K562 (cell line): ENCODE measurements at regions not wholly inside any gene's neighbourhood (a gene's known extent, or its start where the extent isn't known, plus 50 kb on each side); places are given as distances from the start of the nearest gene placed in this dataset.

ENCODE experiments used
- CBX3 ChIP-seq, 2 experiments: IDR thresholded peaks; 1 replicate in 1 of 2; 2 replicates in 1 of 2; pipeline ENCODE4 v1.6.1; 2012; ENCODE audit warnings: inconsistent platforms in 2 of 2, low read length in 2 of 2, borderline replicate concordance in 1 of 2, control low read depth in 1 of 2
- CXXC5 ChIP-seq: fragments of 250-450 bp; sonication (Bioruptor Pico); IDR thresholded peaks from 2 replicates; pipeline ENCODE4 v1.8.0; 2022; ENCODE audit warnings: inconsistent platforms, mild to moderate bottlenecking, moderate library complexity
- FOSL1 ChIP-seq: fragments of 200-800 bp; sonication (Bioruptor generic); conservative IDR thresholded peaks from 2 replicates; pipeline ENCODE4 v1.6.1; 2016; ENCODE audit warnings: missing genetic modification characterization, missing compliant biosample characterization
- KDM5B ChIP-seq: fragments of 200-600 bp; sonication (generic); IDR thresholded peaks from 2 replicates; pipeline ENCODE4 v1.6.1; 2012; ENCODE audit warnings: low read depth, mild to moderate bottlenecking, moderate library complexity, low read length, control low read depth, inconsistent platforms; ENCODE audit not compliant: insufficient replicate concordance
- MTA1 ChIP-seq: fragments of 450-650 bp; IDR thresholded peaks from 2 replicates; pipeline ENCODE4 v1.6.1; 2017; ENCODE audit warnings: borderline replicate concordance
- NFIC ChIP-seq: fragments of 450-650 bp; IDR thresholded peaks from 2 replicates; pipeline ENCODE4 v1.6.1; 2017; ENCODE audit warnings: mild to moderate bottlenecking, inconsistent platforms
- NFRKB ChIP-seq: fragments of 450-650 bp; IDR thresholded peaks from 2 replicates; pipeline ENCODE4 v1.6.1; 2016; ENCODE audit warnings: low read depth
- POLR2AphosphoS2 ChIP-seq: IDR thresholded peaks from 2 replicates; pipeline ENCODE4 v1.6.1; 2012; ENCODE audit warnings: low read length, improper control_type of control experiment
- PTBP1 ChIP-seq: fragments of 200-400 bp; formaldehyde crosslinking; IDR thresholded peaks from 2 replicates; pipeline ENCODE4 v1.6.1; 2017; ENCODE audit warnings: low read depth, low read length
- RFX7 ChIP-seq: fragments of 250-450 bp; sonication (Bioruptor Pico); IDR thresholded peaks from 2 replicates; pipeline ENCODE4 v1.5.1; 2021; ENCODE audit warnings: mild to moderate bottlenecking
- SFPQ ChIP-seq: fragments of 200-400 bp; formaldehyde crosslinking; IDR thresholded peaks from 2 replicates; pipeline ENCODE4 v1.6.1; 2017; ENCODE audit warnings: mild to moderate bottlenecking, low read depth, low read length, moderate library complexity
- TAL1 ChIP-seq: fragments of 450-650 bp; IDR thresholded peaks from 2 replicates; pipeline ENCODE4 v1.6.1; 2016; ENCODE audit warnings: mild to moderate bottlenecking
- THRA ChIP-seq: fragments of 450-650 bp; IDR thresholded peaks from 2 replicates; pipeline ENCODE4 v1.6.1; 2017; ENCODE audit warnings: mild to moderate bottlenecking, moderate library complexity
- U2AF2 ChIP-seq: fragments of 200-400 bp; formaldehyde crosslinking; optimal IDR thresholded peaks from 2 replicates; pipeline ENCODE3; 2017; ENCODE audit warnings: low read depth, mild to moderate bottlenecking, low read length
- ZNF224 ChIP-seq: sonication (generic); formaldehyde crosslinking; IDR thresholded peaks from 2 replicates; pipeline ENCODE4 v1.8.0; 2022; ENCODE audit warnings: mild to moderate bottlenecking, missing genetic modification reagents
- ZNF24 ChIP-seq: fragments of 450-650 bp; IDR thresholded peaks from 2 replicates; pipeline ENCODE4 v1.6.1; 2016
- ZNF274 ChIP-seq: IDR thresholded peaks from 2 replicates; pipeline ENCODE4 v1.6.1; 2011; ENCODE audit warnings: low read depth, mild to moderate bottlenecking, low read length, moderate library complexity, borderline replicate concordance
- ZNF609 ChIP-seq: sonication (generic); formaldehyde crosslinking; IDR thresholded peaks from 2 replicates; pipeline ENCODE4 v1.8.1; 2023; ENCODE audit warnings: missing genetic modification reagents, mild to moderate bottlenecking, borderline replicate concordance
- ZNF740 ChIP-seq, 3 experiments: fragments of 200-800 bp in 1 of 3; sonication (Bioruptor generic) in 1 of 3; sonication (generic) in 1 of 3; formaldehyde crosslinking in 1 of 3; IDR thresholded peaks; 2 replicates each; pipeline versions ENCODE4 v1.6.1 to v1.8.0; 2016 to 2022; ENCODE audit warnings: mild to moderate bottlenecking in 2 of 3, missing compliant biosample characterization in 2 of 3, missing genetic modification characterization in 2 of 3, missing genetic modification reagents in 1 of 3

GRCh38 chr1:95179205-95179986 is 54.6 kb upstream of the RWDD3 start (continued):
- no peak for TF ChIP-seq ZNF609 (CRISPR knock-in tag)
- TF ChIP-seq KDM5B, result no peak
- no peak for TF ChIP-seq THRA
- no peak for TF ChIP-seq ZNF24
- TF ChIP-seq ZNF274, result no peak
- no peak for TF ChIP-seq NFRKB
- TF ChIP-seq CXXC5 (CRISPR knock-in tag), result peak; percentile 51
- TF ChIP-seq CBX3 (IDR thresholded peaks at IDR 0.05; ENCODE audit: borderline replicate concordance in 1 of 2, low read length in 2 of 2), result peak in 1 of 2 experiments; percentile 63; a peak in 1 of 3 replicates
- no peak for TF ChIP-seq SFPQ
- peak; percentile 95 for TF ChIP-seq TAL1
- no peak for TF ChIP-seq ZNF740 (CRISPR knock-in tag; IDR thresholded peaks at IDR 0.05)
- no peak for TF ChIP-seq ZNF740 (tag; IDR thresholded peaks at IDR 0.05)
- TF ChIP-seq MTA1, result no peak; the same call in 1 of the 2 replicates
- TF ChIP-seq RFX7, result no peak
- peak; percentile 83 for TF ChIP-seq NFIC
- TF ChIP-seq PTBP1, result no peak
- TF ChIP-seq ZNF224 (CRISPR knock-in tag), result no peak
- TF ChIP-seq FOSL1, result peak; percentile 51
- TF ChIP-seq U2AF2, result no peak
- no peak for TF ChIP-seq POLR2AphosphoS2
